SK-N-SH (cell line): ENCODE measurements at regions not wholly inside any gene's neighbourhood (a gene's known extent, or its start where the extent isn't known, plus 50 kb on each side); places are given as distances from the start of the nearest gene placed in this dataset.
A peak's percentile ranks its signal among the peaks of the same experiment; 100 is the strongest.

ENCODE experiments used
- CTCF ChIA-PET: fragments of 300-600, 350-600 bp; formaldehyde crosslinking; extraction: SDS; loops from one replicate; lab custom pipeline; 2021; lab: Yijun Ruan, JAX
- POLR2A ChIA-PET: fragments of 350-600 bp; sonication (Branson Sonifier 250); formaldehyde crosslinking; extraction: SDS; loops from one replicate; lab custom pipeline; 2020; ENCODE audit warnings: antibody characterized with exemption, inconsistent platforms; lab: Yijun Ruan, JAX
- DNase-seq: peaks from one replicate; pipeline ENCODE4 v3.0.0; 2012
- H2AFZ ChIP-seq: fragments of 200-600 bp; sonication (generic); 2 replicates; pipeline ENCODE4 v1.8.1; 2016; ENCODE audit warnings: antibody characterized with exemption, mild to moderate bottlenecking, low read depth
- H3F3A ChIP-seq: fragments of 200-600 bp; sonication (generic); replicated peaks from 2 replicates; pipeline ENCODE3; 2016; ENCODE audit warnings: antibody characterized with exemption, mild to moderate bottlenecking; ENCODE audit not compliant: insufficient read depth
- H3K27ac ChIP-seq, 2 experiments: fragments of 200-500 bp in 1 of 2; fragments of 200-600 bp in 1 of 2; sonication (Bioruptor generic) in 1 of 2; sonication (generic), shearing (Covaris generic) in 1 of 2; 2 replicates each; pipeline versions ENCODE4 v1.5.1 to v1.6.1; 2014 to 2016; ENCODE audit warnings: low read depth in 2 of 2, inconsistent platforms in 1 of 2, low read length in 1 of 2, mild to moderate bottlenecking in 1 of 2, mixed read lengths in 1 of 2
- H3K27me3 ChIP-seq: fragments of 200-600 bp; sonication (generic), shearing (Covaris generic); 2 replicates; pipeline ENCODE4 v1.6.1; 2016; ENCODE audit warnings: mixed run types; ENCODE audit not compliant: insufficient read depth
- H3K36me3 ChIP-seq, 2 experiments: fragments of 200-500 bp in 1 of 2; fragments of 200-600 bp in 1 of 2; sonication (Bioruptor generic) in 1 of 2; sonication (generic) in 1 of 2; replicated peaks in 1 of 2; 2 replicates each; pipeline versions ENCODE3 to v1.5.1; 2014 to 2016; ENCODE audit warnings: low read length in 1 of 2, mild to moderate bottlenecking in 1 of 2; ENCODE audit not compliant: insufficient read depth in 2 of 2, control insufficient read depth in 1 of 2
- H3K4me1 ChIP-seq, 2 experiments: fragments of 200-500 bp in 1 of 2; fragments of 200-600 bp in 1 of 2; sonication (Bioruptor generic) in 1 of 2; sonication (generic), shearing (Covaris generic) in 1 of 2; 2 replicates each; pipeline versions ENCODE4 v1.5.1 to v1.6.1; 2014 to 2016; ENCODE audit warnings: low read depth in 1 of 2, low read length in 1 of 2, mixed run types in 1 of 2; ENCODE audit not compliant: insufficient read depth in 2 of 2, control insufficient read depth in 1 of 2
- H3K4me2 ChIP-seq: fragments of 200-600 bp; sonication (generic), shearing (Covaris generic); 2 replicates; pipeline ENCODE4 v1.6.1; 2017; ENCODE audit warnings: mixed run types
- H3K4me3 ChIP-seq, 2 experiments: fragments of 200-500 bp in 1 of 2; fragments of 200-600 bp in 1 of 2; sonication (Bioruptor generic) in 1 of 2; sonication (generic), shearing (Covaris generic) in 1 of 2; 2 replicates each; pipeline versions ENCODE4 v1.5.1 to v1.8.1; 2014 to 2016; ENCODE audit warnings: low read depth in 2 of 2, inconsistent platforms in 1 of 2, low read length in 1 of 2, mild to moderate bottlenecking in 1 of 2, mixed read lengths in 1 of 2, moderate library complexity in 1 of 2
- H3K79me2 ChIP-seq: fragments of 200-600 bp; sonication (generic); 2 replicates; pipeline ENCODE4 v1.8.1; 2017; ENCODE audit warnings: mild to moderate bottlenecking; ENCODE audit not compliant: insufficient read depth
- H3K9ac ChIP-seq: fragments of 200-600 bp; sonication (generic); 2 replicates; pipeline ENCODE4 v1.6.1; 2017; ENCODE audit warnings: mixed run types
- H3K9me2 ChIP-seq: fragments of 200-600 bp; sonication (generic); 2 replicates; pipeline ENCODE4 v1.6.1; 2017; ENCODE audit warnings: mixed run types
- H3K9me3 ChIP-seq: fragments of 200-600 bp; sonication (generic); 2 replicates; pipeline ENCODE4 v1.6.1; 2017; ENCODE audit warnings: mixed run types, mild to moderate bottlenecking, moderate library complexity
- H4K20me1 ChIP-seq: fragments of 200-600 bp; sonication (generic); 2 replicates; pipeline ENCODE4 v1.6.1; 2017; ENCODE audit warnings: mild to moderate bottlenecking, mixed run types; ENCODE audit not compliant: insufficient read depth
- CTCF ChIP-seq: fragments of 200-600 bp; sonication (generic); IDR thresholded peaks from 2 replicates; pipeline ENCODE4 v1.6.1; 2017; ENCODE audit warnings: antibody characterized with exemption, mild to moderate bottlenecking, moderate library complexity
- EZH2phosphoT487 ChIP-seq: fragments of 200-600 bp; sonication (generic); IDR thresholded peaks from 2 replicates; pipeline ENCODE4 v1.6.1; 2017; ENCODE audit warnings: low read depth, mixed run types, mild to moderate bottlenecking, antibody characterized with exemption, moderate library complexity, borderline replicate concordance
- FOSL2 ChIP-seq: IDR thresholded peaks from 2 replicates; pipeline ENCODE4 v1.4.0; 2012; ENCODE audit warnings: low read depth, mild to moderate bottlenecking, moderate library complexity, borderline replicate concordance
- FOXJ3 ChIP-seq: sonication (generic); formaldehyde crosslinking; IDR thresholded peaks from 2 replicates; pipeline ENCODE4 v1.5.1; 2020; ENCODE audit warnings: mild to moderate bottlenecking, missing genetic modification reagents
- FOXM1 ChIP-seq: IDR thresholded peaks from 2 replicates; pipeline ENCODE4 v1.4.0; 2012; ENCODE audit warnings: low read depth, mild to moderate bottlenecking
- GABPA ChIP-seq: IDR thresholded peaks from 2 replicates; pipeline ENCODE4 v1.4.0; 2012; ENCODE audit warnings: low read depth, mild to moderate bottlenecking
- GATA2 ChIP-seq: sonication (generic); formaldehyde crosslinking; IDR thresholded peaks from 2 replicates; pipeline ENCODE4 v1.5.0; 2020; ENCODE audit warnings: mild to moderate bottlenecking, missing genetic modification reagents
- IRF3 ChIP-seq: fragments of 150-350 bp; IDR thresholded peaks from 2 replicates; pipeline ENCODE4 v1.6.1; 2016; ENCODE audit warnings: mild to moderate bottlenecking, low read depth, low read length
- JUND ChIP-seq: IDR thresholded peaks from 2 replicates; pipeline ENCODE4 v1.4.0; 2012
- MEF2A ChIP-seq: IDR thresholded peaks from 2 replicates; pipeline ENCODE4 v1.4.0; 2012; ENCODE audit warnings: low read depth, borderline replicate concordance
- MXI1 ChIP-seq: IDR thresholded peaks from 2 replicates; pipeline ENCODE4 v1.6.1; 2012; ENCODE audit warnings: mild to moderate bottlenecking, low read depth, low read length, improper control_type of control experiment
- NFIC ChIP-seq: IDR thresholded peaks from 2 replicates; pipeline ENCODE4 v1.4.0; 2012; ENCODE audit warnings: borderline replicate concordance
- NRF1 ChIP-seq: IDR thresholded peaks from 2 replicates; pipeline ENCODE4 v1.6.1; 2012; ENCODE audit warnings: low read depth, mild to moderate bottlenecking, low read length
- PBX3 ChIP-seq: IDR thresholded peaks from 2 replicates; pipeline ENCODE4; 2012
- POLR2AphosphoS5 ChIP-seq: IDR thresholded peaks from 2 replicates; pipeline ENCODE4 v1.6.1; 2012; ENCODE audit warnings: low read depth, low read length
- RAD21 ChIP-seq: IDR thresholded peaks from 2 replicates; pipeline ENCODE4 v1.6.1; 2012; ENCODE audit warnings: mild to moderate bottlenecking, low read length
- REST ChIP-seq: IDR thresholded peaks from 2 replicates; pipeline ENCODE4 v1.6.1; 2012; ENCODE audit warnings: mild to moderate bottlenecking, low read depth, low read length, moderate library complexity
- RFX5 ChIP-seq: IDR thresholded peaks from 2 replicates; pipeline ENCODE4 v1.6.1; 2012; ENCODE audit warnings: mild to moderate bottlenecking, improper control_type of control experiment, low read length
- SIN3A ChIP-seq: IDR thresholded peaks from 2 replicates; pipeline ENCODE4 v1.6.1; 2012; ENCODE audit warnings: low read depth, mild to moderate bottlenecking, low read length, moderate library complexity, borderline replicate concordance
- TAF1 ChIP-seq: IDR thresholded peaks from 2 replicates; pipeline ENCODE4 v1.6.1; 2012; ENCODE audit warnings: low read depth, mild to moderate bottlenecking, low read length, moderate library complexity, borderline replicate concordance
- TCF12 ChIP-seq: IDR thresholded peaks from 2 replicates; pipeline ENCODE4 v1.4.0; 2012
- USF2 ChIP-seq: fragments of 150-350 bp; IDR thresholded peaks from 2 replicates; pipeline ENCODE4 v1.6.1; 2017; ENCODE audit warnings: antibody characterized with exemption, low read length, low read depth, borderline replicate concordance
- WGBS: methylation state at CpG from one replicate; pipeline ENCODE4 v1.1.6; 2017; ENCODE audit warnings: low lambda C conversion rate; 5-methylcytosine and 5-hydroxymethylcytosine counted together

GRCh38 chr18:65056575-65056974, 694.2 kb upstream of the CDH7 start:
- H3K79me2 ChIP-seq: no peaks in the 10 kb centered on the region
- no peak for TF ChIP-seq REST
- peak; percentile 49 for TF ChIP-seq GATA2 (CRISPR knock-in tag)
- TF ChIP-seq, all 33 proteins: peak for 1
- H2AFZ ChIP-seq: no peak overlapping the region
- H3K9me3 ChIP-seq: no peaks in the 10 kb centered on the region
- no peaks in the 10 kb centered on the region for H3F3A ChIP-seq
- H3K4me2 ChIP-seq: no peak overlapping the region
- no peaks in the 10 kb centered on the region for H3K36me3 ChIP-seq
- no peak overlapping the region for H3K9ac ChIP-seq
- no peaks in the 10 kb centered on the region for H4K20me1 ChIP-seq
- no peak overlapping the region for H3K4me3 ChIP-seq
- H3K9me2 ChIP-seq: no peaks in the 10 kb centered on the region
- no peaks in the 10 kb centered on the region for H3K27me3 ChIP-seq
- ChIA-PET POLR2A (no interaction called here), CTCF (no interaction called here)
- H3K4me1 ChIP-seq: no peaks in the 10 kb centered on the region
- DNase-seq: no peak
- WGBS: 44% methylated on average over 2 of the region's 2 CpGs
- no peak overlapping the region for H3K27ac ChIP-seq

GRCh38 chr18:65049586-65049985, 701.2 kb upstream of the CDH7 start:
- ChIA-PET CTCF (no interaction called here), POLR2A (no interaction called here)
- 52% methylated on average over 3 of the region's 3 CpGs for WGBS
- Histone ChIP-seq H3K36me3 (no peaks in the 10 kb centered on the region), H3K4me2 (no peak overlapping the region), H3K79me2 (no peaks in the 10 kb centered on the region), H3K27ac (no peak overlapping the region), H3F3A (no peaks in the 10 kb centered on the region), H3K9me3 (no peaks in the 10 kb centered on the region), H3K4me1 (no peaks in the 10 kb centered on the region; a peak in 1 of 4 replicates), H4K20me1 (no peaks in the 10 kb centered on the region), H3K27me3 (no peaks in the 10 kb centered on the region), H2AFZ (no peak overlapping the region), H3K4me3 (no peak overlapping the region), H3K9ac (no peak overlapping the region), H3K9me2 (0 out of 2 replicates have a peak, but pooled peaks cover 2% of the 10 kb centered on the region)
- TF ChIP-seq FOXJ3 (CRISPR knock-in tag): no peak
- no peak for TF ChIP-seq IRF3
- TF ChIP-seq SIN3A: no peak
- no peak for TF ChIP-seq RAD21
- no peak for TF ChIP-seq PBX3
- TF ChIP-seq FOXM1: no peak
- TF ChIP-seq NRF1: no peak
- TF ChIP-seq TAF1: no peak
- no peak for TF ChIP-seq GABPA
- TF ChIP-seq USF2: no peak
- TF ChIP-seq MEF2A: no peak
- no peak for TF ChIP-seq MXI1
- TF ChIP-seq NFIC: no peak
- TF ChIP-seq JUND: no peak
- TF ChIP-seq EZH2phosphoT487: no peak
- TF ChIP-seq POLR2AphosphoS5: no peak
- TF ChIP-seq FOSL2: no peak
- no peak for TF ChIP-seq RFX5
- no peak for TF ChIP-seq TCF12
- no peak for TF ChIP-seq CTCF
- DNase-seq: no peak
